ENCODE measurements at regions not wholly inside any gene's neighbourhood (a gene's known extent, or its start where the extent isn't known, plus 50 kb on each side); places are given as distances from the start of the nearest gene placed in this dataset.

GRCh38 chr3:77859156-77859555 is 819.3 kb downstream of the ROBO2 start:
- ATAC-seq (no peak), DNase-seq (no peak)
- Histone ChIP-seq H3K4me1 (no peaks in the 10 kb centered on the region), H3K27me3 (no peaks in the 10 kb centered on the region), H3K9me3 (no peaks in the 10 kb centered on the region), H3K27ac (no peak overlapping the region), H3K36me3 (no peaks in the 10 kb centered on the region), H3K4me3 (no peak overlapping the region)
- intact Hi-C loops (cut with DNase I), result no loop called here
- 91 to 96% methylated on average over 3 of the region's 3 CpGs for WGBS, 2 donors
- TF ChIP-seq CTCF (IDR thresholded peaks at IDR 0.05), result no peak

GRCh38 chr3:77868725-77869124 is 828.8 kb downstream of the ROBO2 start:
- ATAC-seq, result no peak
- H3K36me3 ChIP-seq, result no peaks in the 10 kb centered on the region
- DNase-seq, result no peak
- H3K4me3 ChIP-seq, result no peak overlapping the region
- no peak for TF ChIP-seq CTCF (IDR thresholded peaks at IDR 0.05)
- no peak overlapping the region for H3K27ac ChIP-seq
- H3K9me3 ChIP-seq, result peaks cover 0 to 19% (median 0%) of the 10 kb centered on the region in 11 donors
- intact Hi-C loops (cut with DNase I), result no loop called here
- WGBS, 2 donors, result 73 to 80% methylated on average over 2 of the region's 2 CpGs
- no peaks in the 10 kb centered on the region for H3K4me1 ChIP-seq
- H3K27me3 ChIP-seq, result no peaks in the 10 kb centered on the region

GRCh38 chr3:77869423-77869822 is 829.5 kb downstream of the ROBO2 start:
- no peaks in the 10 kb centered on the region for H3K27me3 ChIP-seq
- WGBS, 2 donors, result 89 to 92% methylated on average over 7 of the region's 7 CpGs
- intact Hi-C loops (cut with DNase I), result no loop called here
- H3K36me3 ChIP-seq, result no peaks in the 10 kb centered on the region
- H3K27ac ChIP-seq, result no peak overlapping the region
- no peak overlapping the region for H3K4me3 ChIP-seq
- ATAC-seq (no peak), DNase-seq (no peak)
- TF ChIP-seq CTCF (IDR thresholded peaks at IDR 0.05), result no peak
- H3K4me1 ChIP-seq, result no peaks in the 10 kb centered on the region
- peaks cover 0 to 19% (median 0%) of the 10 kb centered on the region in 11 donors for H3K9me3 ChIP-seq

- ATAC-seq (no peak), DNase-seq (no peak)
- intact Hi-C loops (cut with DNase I), result no loop called here
- no peak overlapping the region for H3K27ac ChIP-seq
- peaks cover 0 to 2% (median 0%) of the 10 kb centered on the region in 9 donors for H3K4me1 ChIP-seq
- H3K36me3 ChIP-seq, result no peaks in the 10 kb centered on the region
- peaks cover 0 to 19% (median 0%) of the 10 kb centered on the region in 11 donors for H3K9me3 ChIP-seq
- H3K27me3 ChIP-seq, result no peaks in the 10 kb centered on the region
- 97 to 100% methylated on average over 1 of the region's 1 CpG for WGBS, 2 donors
- no peak for TF ChIP-seq CTCF (IDR thresholded peaks at IDR 0.05)
- H3K4me3 ChIP-seq, result no peak overlapping the region
Measured at GRCh38 chr3:77871436-77871835, 831.5 kb downstream of the ROBO2 start.

All from heart right ventricle (tissue), 16 donors.